ENCODE measurements at regions not wholly inside any gene's neighbourhood (a gene's known extent, or its start where the extent isn't known, plus 50 kb on each side); places are given as distances from the start of the nearest gene placed in this dataset.

- TF ChIP-seq, protein P1, sequence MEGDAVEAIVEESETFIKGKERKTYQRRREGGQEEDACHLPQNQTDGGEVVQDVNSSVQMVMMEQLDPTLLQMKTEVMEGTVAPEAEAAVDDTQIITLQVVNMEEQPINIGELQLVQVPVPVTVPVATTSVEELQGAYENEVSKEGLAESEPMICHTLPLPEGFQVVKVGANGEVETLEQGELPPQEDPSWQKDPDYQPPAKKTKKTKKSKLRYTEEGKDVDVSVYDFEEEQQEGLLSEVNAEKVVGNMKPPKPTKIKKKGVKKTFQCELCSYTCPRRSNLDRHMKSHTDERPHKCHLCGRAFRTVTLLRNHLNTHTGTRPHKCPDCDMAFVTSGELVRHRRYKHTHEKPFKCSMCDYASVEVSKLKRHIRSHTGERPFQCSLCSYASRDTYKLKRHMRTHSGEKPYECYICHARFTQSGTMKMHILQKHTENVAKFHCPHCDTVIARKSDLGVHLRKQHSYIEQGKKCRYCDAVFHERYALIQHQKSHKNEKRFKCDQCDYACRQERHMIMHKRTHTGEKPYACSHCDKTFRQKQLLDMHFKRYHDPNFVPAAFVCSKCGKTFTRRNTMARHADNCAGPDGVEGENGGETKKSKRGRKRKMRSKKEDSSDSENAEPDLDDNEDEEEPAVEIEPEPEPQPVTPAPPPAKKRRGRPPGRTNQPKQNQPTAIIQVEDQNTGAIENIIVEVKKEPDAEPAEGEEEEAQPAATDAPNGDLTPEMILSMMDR (IDR thresholded peaks at IDR 0.05 in 4 of 5, conservative IDR thresholded peaks at IDR 0.05 in 1 of 5) = no peak
- TF ChIP-seq POLR2A (IDR thresholded peaks at IDR 0.05) = no peak
Measured at GRCh38 chr6:50240986-50241385, 191.3 kb upstream of the DEFB112 start.
